ENCODE measurements at regions not wholly inside any gene's neighbourhood (a gene's known extent, or its start where the extent isn't known, plus 50 kb on each side); places are given as distances from the start of the nearest gene placed in this dataset.

GRCh38 chrX:127112726-127113125 is 293.2 kb downstream of the PRR32 start:
- no peak for TF ChIP-seq CTCF (IDR thresholded peaks at IDR 0.05; ENCODE audit: poor library complexity, severe bottlenecking)
- TF ChIP-seq POLR2AphosphoS5 (IDR thresholded peaks at IDR 0.05), result no peak
- no peak for TF ChIP-seq EZH2 (IDR thresholded peaks at IDR 0.05; ENCODE audit: borderline replicate concordance, insufficient read depth, low read length, poor library complexity, severe bottlenecking)
- no peak for TF ChIP-seq REST (IDR thresholded peaks at IDR 0.05; ENCODE audit: borderline replicate concordance)
- TF ChIP-seq RAD21 (conservative IDR thresholded peaks at IDR 0.05), result no peak
- TF ChIP-seq EP300 (conservative IDR thresholded peaks at IDR 0.05; ENCODE audit: poor library complexity, severe bottlenecking), result no peak
- no peak for TF ChIP-seq TAF1 (IDR thresholded peaks at IDR 0.05; ENCODE audit: low read depth)
- no peak for TF ChIP-seq SMC3 (conservative IDR thresholded peaks at IDR 0.05; ENCODE audit: poor library complexity)
- no peak for TF ChIP-seq MXI1 (conservative IDR thresholded peaks at IDR 0.05; ENCODE audit: poor library complexity, severe bottlenecking)

Measured in neural cell (in vitro differentiated cells).